ENCODE measurements at regions not wholly inside any gene's neighbourhood (a gene's known extent, or its start where the extent isn't known, plus 50 kb on each side); places are given as distances from the start of the nearest gene placed in this dataset.

- Histone ChIP-seq H3K4me1 (ENCODE audit: control insufficient read depth in 2 of 2, insufficient read depth in 1 of 2, low read depth in 1 of 2, low read length in 2 of 2) (no peaks in the 10 kb centered on the region), H3K27me3 (ENCODE audit: control insufficient read depth in 3 of 3, insufficient read depth in 3 of 3, low read depth in 1 of 3, low read length in 3 of 3) (no peaks in the 10 kb centered on the region), H3K36me3 (replicated peaks in 1 of 2; ENCODE audit: control insufficient read depth in 2 of 2, insufficient read depth in 2 of 2, low read length in 2 of 2) (no peaks in the 10 kb centered on the region), H2BK12ac (ENCODE audit: low read length) (no peak overlapping the region), H3K23ac (ENCODE audit: low read depth, low read length, poor library complexity) (no peak overlapping the region), H3K4ac (ENCODE audit: low read length) (no peak overlapping the region), H4K91ac (ENCODE audit: low read depth, low read length, poor library complexity) (no peak overlapping the region), H2BK5ac (ENCODE audit: low read length) (no peak overlapping the region), H2BK15ac (ENCODE audit: low read length) (no peak overlapping the region), H2BK120ac (ENCODE audit: low read depth, low read length) (no peak overlapping the region), H3K9me3 (replicated peaks in 1 of 2; ENCODE audit: control insufficient read depth in 2 of 2, insufficient read depth in 1 of 2, low read depth in 1 of 2, low read length in 2 of 2) (no peaks in the 10 kb centered on the region), H3K14ac (ENCODE audit: low read length) (no peak overlapping the region), H3K4me2 (ENCODE audit: insufficient read depth, low read length, poor library complexity, severe bottlenecking) (no peak overlapping the region), H3K4me3 (ENCODE audit: low read length in 2 of 2) (no peak overlapping the region), H3K18ac (ENCODE audit: low read length) (no peak overlapping the region), H2AK5ac (ENCODE audit: low read depth, low read length) (no peak overlapping the region), H3K79me1 (ENCODE audit: low read depth, low read length) (no peaks in the 10 kb centered on the region), H2AFZ (ENCODE audit: low read length) (no peak overlapping the region), H3K27ac (replicated peaks; ENCODE audit: low read length) (no peak overlapping the region), H4K8ac (ENCODE audit: low read depth, low read length) (no peak overlapping the region), H3K9ac (ENCODE audit: low read depth, low read length, poor library complexity) (no peak overlapping the region)
- WGBS, 2 donors (ENCODE audit: extremely low coverage in 2 of 2, insufficient read length in 2 of 2, insufficient replicate concordance in 1 of 2): no CpG with 5 or more reads among the region's 4 CpGs
- no peak for DNase-seq (ENCODE audit: low spot score)
Observed at GRCh38 chr3:102665183-102665582, 230.4 kb downstream of the ZPLD1 start.

GRCh38 chr3:102668247-102668646 lies 233.4 kb downstream of the ZPLD1 start:
- no peak overlapping the region for H2BK120ac ChIP-seq (ENCODE audit: low read depth, low read length)
- no peak overlapping the region for H3K14ac ChIP-seq (ENCODE audit: low read length)
- no peak overlapping the region for H3K4me2 ChIP-seq (ENCODE audit: insufficient read depth, low read length, poor library complexity, severe bottlenecking)
- H3K4me1 ChIP-seq (ENCODE audit: control insufficient read depth in 2 of 2, insufficient read depth in 1 of 2, low read depth in 1 of 2, low read length in 2 of 2): no peaks in the 10 kb centered on the region
- no peaks in the 10 kb centered on the region for H3K36me3 ChIP-seq (replicated peaks in 1 of 2; ENCODE audit: control insufficient read depth in 2 of 2, insufficient read depth in 2 of 2, low read length in 2 of 2)
- H3K79me1 ChIP-seq (ENCODE audit: low read depth, low read length): no peaks in the 10 kb centered on the region
- H2AFZ ChIP-seq (ENCODE audit: low read length): no peak overlapping the region
- no peak for DNase-seq (ENCODE audit: low spot score)
- no peaks in the 10 kb centered on the region for H3K27me3 ChIP-seq (ENCODE audit: control insufficient read depth in 3 of 3, insufficient read depth in 3 of 3, low read depth in 1 of 3, low read length in 3 of 3)
- no peak overlapping the region for H2BK5ac ChIP-seq (ENCODE audit: low read length)
- H3K9me3 ChIP-seq (replicated peaks in 1 of 2; ENCODE audit: control insufficient read depth in 2 of 2, insufficient read depth in 1 of 2, low read depth in 1 of 2, low read length in 2 of 2): no peaks in the 10 kb centered on the region
- no peak overlapping the region for H2AK5ac ChIP-seq (ENCODE audit: low read depth, low read length)
- no peak overlapping the region for H3K27ac ChIP-seq (replicated peaks; ENCODE audit: low read length)
- H4K91ac ChIP-seq (ENCODE audit: low read depth, low read length, poor library complexity): no peak overlapping the region
- WGBS, 2 donors (ENCODE audit: extremely low coverage in 2 of 2, insufficient read length in 2 of 2, insufficient replicate concordance in 1 of 2): no CpG with 5 or more reads among the region's 4 CpGs
- no peak overlapping the region for H3K18ac ChIP-seq (ENCODE audit: low read length)
- H2BK15ac ChIP-seq (ENCODE audit: low read length): no peak overlapping the region
- H3K4ac ChIP-seq (ENCODE audit: low read length): no peak overlapping the region
- no peak overlapping the region for H3K9ac ChIP-seq (ENCODE audit: low read depth, low read length, poor library complexity)
- H4K8ac ChIP-seq (ENCODE audit: low read depth, low read length): no peak overlapping the region
- H2BK12ac ChIP-seq (ENCODE audit: low read length): no peak overlapping the region
- H3K4me3 ChIP-seq (ENCODE audit: low read length in 2 of 2): no peak overlapping the region
- no peak overlapping the region for H3K23ac ChIP-seq (ENCODE audit: low read depth, low read length, poor library complexity)

- H3K36me3 ChIP-seq (replicated peaks in 1 of 2; ENCODE audit: control insufficient read depth in 2 of 2, insufficient read depth in 2 of 2, low read length in 2 of 2): no peaks in the 10 kb centered on the region
- no peak overlapping the region for H2BK15ac ChIP-seq (ENCODE audit: low read length)
- H3K4me1 ChIP-seq (ENCODE audit: control insufficient read depth in 2 of 2, insufficient read depth in 1 of 2, low read depth in 1 of 2, low read length in 2 of 2): no peaks in the 10 kb centered on the region
- no peak overlapping the region for H4K8ac ChIP-seq (ENCODE audit: low read depth, low read length)
- DNase-seq (ENCODE audit: low spot score): no peak
- no peak overlapping the region for H3K4ac ChIP-seq (ENCODE audit: low read length)
- no peak overlapping the region for H3K4me3 ChIP-seq (ENCODE audit: low read length in 2 of 2)
- no peak overlapping the region for H3K14ac ChIP-seq (ENCODE audit: low read length)
- H3K27me3 ChIP-seq (ENCODE audit: control insufficient read depth in 3 of 3, insufficient read depth in 3 of 3, low read depth in 1 of 3, low read length in 3 of 3): no peaks in the 10 kb centered on the region
- no peaks in the 10 kb centered on the region for H3K9me3 ChIP-seq (replicated peaks in 1 of 2; ENCODE audit: control insufficient read depth in 2 of 2, insufficient read depth in 1 of 2, low read depth in 1 of 2, low read length in 2 of 2)
- no peaks in the 10 kb centered on the region for H3K79me1 ChIP-seq (ENCODE audit: low read depth, low read length)
- no peak overlapping the region for H2BK12ac ChIP-seq (ENCODE audit: low read length)
- no peak overlapping the region for H2BK120ac ChIP-seq (ENCODE audit: low read depth, low read length)
- H3K4me2 ChIP-seq (ENCODE audit: insufficient read depth, low read length, poor library complexity, severe bottlenecking): no peak overlapping the region
- no peak overlapping the region for H3K27ac ChIP-seq (replicated peaks; ENCODE audit: low read length)
- H3K18ac ChIP-seq (ENCODE audit: low read length): no peak overlapping the region
- no peak overlapping the region for H4K91ac ChIP-seq (ENCODE audit: low read depth, low read length, poor library complexity)
- no CpG with 5 or more reads among the region's 2 CpGs for WGBS, 2 donors (ENCODE audit: extremely low coverage in 2 of 2, insufficient read length in 2 of 2, insufficient replicate concordance in 1 of 2)
- H2AFZ ChIP-seq (ENCODE audit: low read length): no peak overlapping the region
- H3K23ac ChIP-seq (ENCODE audit: low read depth, low read length, poor library complexity): no peak overlapping the region
- H2BK5ac ChIP-seq (ENCODE audit: low read length): no peak overlapping the region
- H2AK5ac ChIP-seq (ENCODE audit: low read depth, low read length): no peak overlapping the region
- H3K9ac ChIP-seq (ENCODE audit: low read depth, low read length, poor library complexity): no peak overlapping the region
Observed at GRCh38 chr3:102670986-102671385, 236.2 kb downstream of the ZPLD1 start.

- WGBS, 2 donors (ENCODE audit: extremely low coverage in 2 of 2, insufficient read length in 2 of 2, insufficient replicate concordance in 1 of 2): no CpG with 5 or more reads among the region's 1 CpG
- Histone ChIP-seq H2BK120ac (ENCODE audit: low read depth, low read length) (no peak overlapping the region), H2BK5ac (ENCODE audit: low read length) (no peak overlapping the region), H2BK12ac (ENCODE audit: low read length) (no peak overlapping the region), H3K4me1 (ENCODE audit: control insufficient read depth in 2 of 2, insufficient read depth in 1 of 2, low read depth in 1 of 2, low read length in 2 of 2) (no peaks in the 10 kb centered on the region), H3K4me2 (ENCODE audit: insufficient read depth, low read length, poor library complexity, severe bottlenecking) (no peak overlapping the region), H4K91ac (ENCODE audit: low read depth, low read length, poor library complexity) (no peak overlapping the region), H3K9me3 (replicated peaks in 1 of 2; ENCODE audit: control insufficient read depth in 2 of 2, insufficient read depth in 1 of 2, low read depth in 1 of 2, low read length in 2 of 2) (no peaks in the 10 kb centered on the region), H3K4me3 (ENCODE audit: low read length in 2 of 2) (no peak overlapping the region), H2BK15ac (ENCODE audit: low read length) (no peak overlapping the region), H3K4ac (ENCODE audit: low read length) (no peak overlapping the region), H3K79me1 (ENCODE audit: low read depth, low read length) (no peaks in the 10 kb centered on the region), H4K8ac (ENCODE audit: low read depth, low read length) (no peak overlapping the region), H3K14ac (ENCODE audit: low read length) (no peak overlapping the region), H3K36me3 (replicated peaks in 1 of 2; ENCODE audit: control insufficient read depth in 2 of 2, insufficient read depth in 2 of 2, low read length in 2 of 2) (no peaks in the 10 kb centered on the region), H3K27me3 (ENCODE audit: control insufficient read depth in 3 of 3, insufficient read depth in 3 of 3, low read depth in 1 of 3, low read length in 3 of 3) (no peaks in the 10 kb centered on the region), H2AFZ (ENCODE audit: low read length) (no peak overlapping the region), H3K27ac (replicated peaks; ENCODE audit: low read length) (no peak overlapping the region), H3K23ac (ENCODE audit: low read depth, low read length, poor library complexity) (no peak overlapping the region), H3K9ac (ENCODE audit: low read depth, low read length, poor library complexity) (no peak overlapping the region), H2AK5ac (ENCODE audit: low read depth, low read length) (no peak overlapping the region), H3K18ac (ENCODE audit: low read length) (no peak overlapping the region)
- DNase-seq (ENCODE audit: low spot score): no peak
Observed at GRCh38 chr3:102672305-102672704, 237.5 kb downstream of the ZPLD1 start.
